GM18505 (cell line): ENCODE measurements at regions not wholly inside any gene's neighbourhood (a gene's known extent, or its start where the extent isn't known, plus 50 kb on each side); places are given as distances from the start of the nearest gene placed in this dataset.

Source experiments
- ATAC-seq: cut with Tn5 transposase; IDR thresholded peaks from one replicate; pipeline ENCODE4 v1.9.1; 2021; ENCODE audit not compliant: unreplicated experiment
- POLR2A ChIP-seq: IDR thresholded peaks from 4 replicates; pipeline ENCODE4 v1.6.1; 2011; ENCODE audit warnings: borderline replicate concordance; ENCODE audit not compliant: insufficient read depth, insufficient read length; ENCODE audit errors: extremely low read depth

DNA sequence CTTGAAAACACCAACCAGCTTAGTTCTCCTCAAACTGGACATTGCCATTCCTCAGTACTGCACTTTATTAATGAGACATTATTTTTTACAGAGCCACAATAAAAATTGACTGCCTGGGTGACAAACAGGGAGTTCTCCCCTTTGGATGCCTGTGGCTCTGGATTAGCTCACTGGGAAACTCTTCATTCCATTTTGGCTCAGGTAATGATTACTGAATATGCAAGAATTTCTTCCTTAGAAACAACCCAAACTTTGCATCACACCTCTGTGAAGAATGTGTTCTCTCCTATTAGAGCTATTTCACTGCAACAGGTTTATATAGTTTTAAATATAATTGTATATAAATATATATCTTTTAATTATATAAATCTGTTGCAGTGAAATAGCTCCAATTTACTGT, 2065.8 kb downstream of the ARAP2 start:
- no peak for ATAC-seq
- TF ChIP-seq POLR2A: no peak

DNA sequence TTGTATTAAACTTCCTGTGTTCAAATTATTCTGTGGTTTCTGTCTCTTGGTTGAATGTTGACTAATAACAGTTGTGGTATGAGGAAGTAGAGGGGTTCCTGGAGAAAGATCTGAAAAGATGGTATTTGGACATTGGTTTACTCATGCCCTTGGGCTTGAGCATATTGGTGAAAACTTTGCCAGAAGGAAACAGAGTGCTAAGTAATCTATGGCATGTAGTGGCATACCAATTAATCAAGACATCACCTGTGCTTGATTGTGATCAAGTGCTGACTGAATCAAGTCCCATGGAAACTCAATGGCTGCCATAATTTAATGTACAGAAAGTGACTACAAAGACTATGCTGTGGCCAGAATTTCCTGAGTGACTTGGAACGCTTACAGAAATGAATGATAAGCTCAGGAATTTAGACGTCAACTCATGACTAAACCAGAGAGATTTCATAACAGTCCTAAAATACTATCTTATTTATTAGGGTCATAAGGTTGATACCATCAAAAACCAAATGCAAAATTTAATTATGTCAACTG, 2062.9 kb downstream of the ARAP2 start:
- no peak for TF ChIP-seq POLR2A
- ATAC-seq: no peak

DNA sequence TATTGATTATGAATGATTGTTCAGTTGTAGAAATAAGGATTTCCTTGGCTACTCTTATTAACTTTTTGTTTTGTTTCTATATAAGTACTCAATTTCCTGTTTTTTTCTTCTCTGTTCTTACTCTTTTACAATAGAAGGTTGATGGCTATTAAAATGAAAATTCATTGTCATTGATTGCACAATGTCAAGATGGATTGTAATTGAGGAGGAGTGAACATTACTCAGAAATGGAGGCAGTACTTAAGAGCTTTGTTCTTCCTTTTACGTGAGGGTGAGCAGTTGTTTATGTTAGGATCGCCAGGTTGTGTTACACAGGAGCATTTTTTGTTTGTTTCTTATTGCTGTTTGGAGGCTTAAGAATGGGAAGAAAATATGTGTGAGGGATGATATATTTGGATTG, 2062.4 kb downstream of the ARAP2 start:
- TF ChIP-seq POLR2A: no peak
- no peak for ATAC-seq

DNA sequence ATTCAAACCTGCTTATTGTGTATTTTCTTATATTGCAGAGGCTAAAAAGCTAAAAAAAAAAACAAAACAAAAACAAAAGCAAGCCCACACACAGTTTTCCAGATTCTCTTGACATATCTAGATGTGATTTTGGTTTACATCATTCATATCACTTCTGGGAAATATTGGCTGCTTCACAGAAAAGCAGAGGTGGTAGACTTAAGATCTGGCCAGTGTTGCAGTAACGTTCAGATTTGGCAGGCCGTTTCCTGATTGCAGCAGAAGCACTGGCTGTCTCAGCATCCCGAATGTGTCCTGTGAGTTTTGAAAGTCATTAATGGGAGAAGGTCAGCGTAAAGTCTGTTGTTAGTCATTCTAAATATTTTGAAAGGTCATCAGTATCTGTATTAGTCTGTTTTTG, 2062.0 kb downstream of the ARAP2 start:
- ATAC-seq: no peak
- no peak for TF ChIP-seq POLR2A

DNA sequence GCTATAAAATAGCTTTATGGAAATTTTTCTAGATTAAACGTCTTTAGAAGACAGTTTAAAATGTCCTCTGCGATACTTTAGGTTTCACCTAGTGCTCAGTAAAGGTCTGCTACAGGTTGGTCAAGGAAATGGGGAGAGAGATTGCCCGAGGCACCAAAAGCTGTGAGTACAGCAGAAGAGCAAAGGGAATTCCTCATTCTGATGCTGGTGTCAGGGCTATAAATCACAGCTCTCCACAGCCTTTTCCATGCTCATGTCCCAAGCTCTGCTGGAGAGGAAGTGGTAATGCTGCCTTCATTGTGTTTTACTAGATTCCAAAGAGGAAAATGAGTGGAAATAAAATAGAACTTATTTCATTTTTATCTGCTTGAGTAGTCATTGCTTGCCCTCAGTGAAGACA, 2060.4 kb downstream of the ARAP2 start:
- no peak for ATAC-seq
- no peak for TF ChIP-seq POLR2A

DNA sequence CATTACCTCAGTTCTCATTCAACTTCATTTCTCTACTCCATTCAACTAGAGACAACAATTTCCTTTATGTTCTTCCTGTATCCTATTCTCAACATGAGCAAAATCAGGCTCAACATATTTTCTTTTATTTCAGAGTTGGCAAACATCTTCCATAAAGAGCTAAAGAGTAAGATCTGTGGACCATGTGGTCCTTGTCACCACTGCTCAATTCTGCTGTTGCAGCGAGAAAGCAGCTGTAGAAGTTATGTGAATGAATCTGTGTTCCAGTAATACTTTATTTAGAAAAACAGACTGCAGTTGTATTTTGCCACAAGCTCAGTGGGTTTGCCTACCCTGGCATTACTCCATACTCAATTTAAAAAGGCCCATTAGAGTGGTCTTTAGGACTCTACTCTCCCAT, 2057.3 kb downstream of the ARAP2 start:
- TF ChIP-seq POLR2A: no peak

DNA sequence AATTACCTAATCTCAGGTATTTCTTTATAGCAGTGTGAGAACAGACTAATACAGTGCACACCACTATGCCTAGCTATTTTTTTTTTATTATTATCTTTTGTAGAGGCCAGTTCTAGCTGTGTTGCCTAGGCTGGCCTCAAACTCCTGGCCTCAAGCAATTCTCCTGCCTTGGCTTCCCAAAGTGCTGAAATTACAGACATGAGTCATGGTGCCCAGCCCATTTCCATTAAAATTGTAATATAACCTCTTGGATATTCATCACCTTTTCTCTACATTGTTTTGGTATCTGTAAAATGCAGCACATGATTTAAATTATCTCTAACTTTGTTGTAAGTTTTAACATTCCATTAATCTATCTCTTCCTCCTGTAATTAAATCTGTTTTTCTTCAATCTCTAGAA, 2052.9 kb downstream of the ARAP2 start:
- ATAC-seq: no peak

More for the DNA sequence above, 2057.3 kb downstream of the ARAP2 start:
- ATAC-seq: no peak

DNA sequence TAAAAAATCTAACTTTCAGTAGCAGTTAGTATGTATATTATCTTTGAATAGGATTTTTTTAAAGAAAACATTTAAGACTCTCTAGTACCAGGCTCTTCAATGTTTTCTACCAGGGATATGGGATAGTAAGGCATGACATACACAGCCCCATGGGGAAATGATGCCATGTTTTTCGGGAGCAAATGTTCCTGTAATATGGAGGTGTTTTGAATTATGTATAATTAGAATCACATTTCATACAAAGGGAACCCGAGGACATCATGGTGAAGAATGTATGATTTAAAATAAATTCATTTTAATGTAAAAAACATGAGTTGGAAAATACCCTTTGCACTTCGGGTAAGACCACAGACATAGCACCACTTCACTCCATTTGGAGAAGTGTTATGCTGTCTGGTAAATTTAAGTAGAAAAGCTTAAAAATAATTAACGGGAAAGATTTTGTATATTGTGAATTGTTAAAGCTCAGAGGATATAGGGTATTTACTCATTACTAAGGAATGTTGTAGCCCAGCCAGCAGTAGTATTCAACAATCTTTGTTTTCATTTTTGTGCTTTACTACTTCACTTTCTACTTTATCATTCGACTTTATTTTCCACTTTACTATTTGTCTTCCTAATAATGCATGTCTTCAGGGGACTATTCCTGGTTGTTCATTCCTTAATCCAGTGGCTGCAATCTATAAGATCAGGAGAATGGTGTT, 2050.7 kb downstream of the ARAP2 start:
- TF ChIP-seq POLR2A: no peak
- no peak for ATAC-seq

More for the DNA sequence above, 2052.9 kb downstream of the ARAP2 start:
- TF ChIP-seq POLR2A: no peak

DNA sequence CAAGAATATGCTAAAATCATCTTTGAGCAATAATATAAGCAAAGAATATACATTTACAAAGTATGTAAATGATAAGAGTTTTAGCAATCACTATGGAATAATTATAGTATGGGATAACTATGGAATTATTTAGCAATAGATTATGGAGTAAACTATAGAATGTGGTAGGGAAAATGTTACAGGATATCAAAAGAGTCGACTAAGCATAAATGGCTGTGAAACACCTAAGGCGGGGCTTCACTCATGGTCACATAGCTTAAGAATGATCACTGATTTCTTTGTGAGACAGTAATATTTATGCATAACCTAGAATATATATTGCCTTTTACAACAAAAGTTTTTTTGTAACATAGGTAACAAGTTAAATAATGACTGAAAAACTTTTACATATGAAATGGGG, 2049.7 kb downstream of the ARAP2 start:
- ATAC-seq: no peak

DNA sequence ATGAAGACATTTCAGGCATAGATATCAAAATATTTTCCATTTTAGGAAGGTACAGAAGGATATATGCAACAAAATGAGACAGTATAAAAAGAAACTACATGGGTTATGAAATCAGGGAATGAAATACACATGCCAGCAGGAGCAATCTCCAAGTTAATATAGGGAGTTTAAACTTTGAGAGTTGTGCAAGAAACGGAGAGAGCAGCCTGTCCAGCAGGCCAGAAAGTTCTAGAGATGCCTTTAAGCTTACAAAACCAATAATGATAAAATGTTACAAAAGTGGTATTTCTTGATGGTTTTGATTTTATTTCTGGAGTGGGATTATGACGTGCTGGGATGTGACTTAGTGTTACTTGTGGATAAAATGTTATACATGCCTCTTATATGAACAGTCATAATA, 2047.9 kb downstream of the ARAP2 start:
- TF ChIP-seq POLR2A: no peak
- ATAC-seq: no peak

More for the DNA sequence above, 2049.7 kb downstream of the ARAP2 start:
- no peak for TF ChIP-seq POLR2A

DNA sequence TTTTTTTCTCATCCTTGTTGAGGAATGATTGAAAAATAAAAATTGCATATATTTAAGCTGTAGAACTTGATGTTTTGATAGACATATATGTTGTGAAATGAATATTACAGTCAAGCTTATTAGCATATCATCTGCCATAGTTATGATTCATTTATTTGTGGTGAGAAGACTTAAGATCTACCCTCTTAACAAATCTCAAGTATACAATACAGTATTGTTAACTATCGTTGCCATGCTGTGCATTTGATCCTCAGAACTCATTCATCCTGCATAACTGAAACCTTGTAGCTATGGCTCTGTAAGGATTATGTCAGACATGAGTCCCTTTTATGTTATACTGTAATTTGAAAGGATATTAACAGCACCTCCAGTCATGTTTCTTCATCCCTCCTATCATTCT, 2045.3 kb downstream of the ARAP2 start:
- no peak for TF ChIP-seq POLR2A
- ATAC-seq: no peak

DNA sequence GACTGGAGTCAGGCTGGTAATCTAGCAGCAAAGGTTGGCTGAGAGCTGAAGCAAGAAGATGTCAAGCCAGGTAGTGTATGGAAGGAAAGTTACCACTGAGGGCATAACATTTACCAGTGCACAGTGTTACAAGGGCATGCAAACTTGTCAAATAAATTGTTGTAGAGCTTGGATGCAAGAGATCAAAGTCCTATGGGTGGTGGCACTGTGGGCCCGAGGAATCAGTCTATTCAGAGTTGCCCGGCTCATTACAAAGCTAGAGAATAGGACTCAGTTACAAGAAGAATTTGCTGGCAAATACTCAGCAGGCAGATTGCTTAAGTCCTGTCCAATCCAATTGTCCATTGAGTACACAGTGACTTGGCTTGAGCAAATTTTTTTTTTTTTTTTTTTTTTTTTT, 2043.8 kb downstream of the ARAP2 start:
- ATAC-seq: no peak
- no peak for TF ChIP-seq POLR2A

DNA sequence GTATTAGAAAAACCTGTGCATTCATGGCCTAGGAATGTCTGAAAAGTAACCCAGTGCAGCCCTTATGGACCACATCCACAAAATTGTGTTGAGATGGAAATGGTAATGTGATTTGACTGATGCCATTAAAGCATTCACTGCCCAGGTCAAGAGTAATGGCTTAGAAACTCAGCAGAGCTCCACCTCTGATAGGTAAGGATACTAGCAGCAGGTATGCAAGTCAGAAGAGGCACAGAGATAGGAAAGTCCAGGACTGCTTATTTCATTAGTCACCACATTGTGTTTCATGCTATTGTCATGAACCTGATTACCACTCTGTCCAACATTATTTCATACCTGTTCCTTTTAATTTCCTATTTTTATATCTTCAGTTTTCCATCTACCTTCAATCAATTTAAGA, 2042.2 kb downstream of the ARAP2 start:
- ATAC-seq: no peak
- TF ChIP-seq POLR2A: no peak

DNA sequence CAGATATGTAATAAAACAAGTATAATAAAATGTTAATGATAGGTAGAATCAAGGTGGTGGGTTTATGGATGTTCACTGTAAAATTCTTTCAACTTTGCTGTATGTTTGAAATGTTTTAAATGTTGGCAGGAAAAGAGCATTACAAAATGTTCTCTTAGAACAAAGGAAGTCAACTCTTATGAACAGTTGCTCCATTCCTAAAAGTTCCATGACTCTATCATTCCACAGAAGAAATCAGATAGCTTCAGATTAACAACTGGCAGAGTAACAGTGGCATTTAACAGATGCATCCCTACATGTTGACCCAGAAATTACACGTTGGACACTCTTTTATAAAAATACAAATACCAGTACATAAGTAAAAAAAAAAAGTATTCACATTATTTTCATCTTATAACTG, 2023.7 kb downstream of the ARAP2 start:
- no peak for ATAC-seq
- TF ChIP-seq POLR2A: no peak

DNA sequence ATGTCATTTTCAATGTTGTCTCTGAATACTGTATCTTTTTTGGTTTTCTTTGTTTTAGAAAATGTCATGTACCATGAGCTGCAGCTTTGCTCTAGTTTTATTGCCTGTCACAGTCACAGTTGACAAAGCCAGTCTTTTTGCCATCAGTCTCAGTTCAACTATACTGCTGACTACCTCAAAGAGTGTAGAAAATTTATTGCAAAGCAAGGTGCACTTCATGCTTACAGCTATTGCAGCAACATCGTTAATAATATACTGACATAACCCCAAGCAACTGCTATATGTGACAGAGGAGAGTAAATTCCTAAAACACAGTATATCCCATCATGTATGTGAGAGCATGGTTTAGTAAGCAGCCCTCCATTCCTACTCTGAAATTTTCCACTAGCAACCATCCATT, 2022.3 kb downstream of the ARAP2 start:
- TF ChIP-seq POLR2A: no peak
- ATAC-seq: no peak

DNA sequence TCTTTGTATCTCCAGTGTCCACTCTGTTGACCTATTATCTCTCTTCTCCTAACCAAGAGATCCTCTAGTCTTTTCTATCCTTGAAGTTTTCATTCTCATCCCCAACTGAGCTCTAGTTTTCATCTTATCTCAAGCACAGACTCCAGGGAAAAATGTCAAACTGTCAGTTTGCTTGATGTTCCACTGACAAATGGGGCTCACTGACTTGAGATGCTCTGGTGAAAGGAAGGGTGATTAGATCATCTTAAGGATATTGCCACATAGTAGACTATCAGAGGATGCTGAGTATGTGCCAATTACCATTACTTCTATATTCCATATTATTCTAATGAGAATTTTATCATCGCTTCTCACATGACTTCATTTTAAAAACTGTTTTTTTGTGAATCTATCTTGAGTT, 2008.2 kb downstream of the ARAP2 start:
- no peak for ATAC-seq
- no peak for TF ChIP-seq POLR2A

DNA sequence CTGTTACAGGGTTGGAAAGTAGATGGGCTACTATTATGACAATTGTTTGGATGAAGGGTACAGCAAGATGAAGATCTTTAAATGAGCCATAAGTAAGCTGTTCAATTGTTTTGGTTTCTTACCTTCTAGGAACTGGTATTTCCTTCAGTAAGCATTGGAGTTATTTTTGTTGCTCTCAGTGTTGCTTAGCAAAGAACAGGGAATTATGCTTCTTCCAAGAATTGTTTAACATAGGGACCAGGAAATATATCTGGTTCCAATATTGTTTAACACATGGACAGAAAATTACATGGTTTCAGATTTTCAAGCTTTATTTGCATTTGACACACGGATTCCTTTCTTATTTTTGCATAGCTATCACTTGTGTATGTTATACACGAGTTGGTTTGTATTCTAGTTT, 1999.0 kb downstream of the ARAP2 start:
- ATAC-seq: no peak
- no peak for TF ChIP-seq POLR2A
